ENCODE measurements at regions not wholly inside any gene's neighbourhood (a gene's known extent, or its start where the extent isn't known, plus 50 kb on each side); places are given as distances from the start of the nearest gene placed in this dataset.

DNA sequence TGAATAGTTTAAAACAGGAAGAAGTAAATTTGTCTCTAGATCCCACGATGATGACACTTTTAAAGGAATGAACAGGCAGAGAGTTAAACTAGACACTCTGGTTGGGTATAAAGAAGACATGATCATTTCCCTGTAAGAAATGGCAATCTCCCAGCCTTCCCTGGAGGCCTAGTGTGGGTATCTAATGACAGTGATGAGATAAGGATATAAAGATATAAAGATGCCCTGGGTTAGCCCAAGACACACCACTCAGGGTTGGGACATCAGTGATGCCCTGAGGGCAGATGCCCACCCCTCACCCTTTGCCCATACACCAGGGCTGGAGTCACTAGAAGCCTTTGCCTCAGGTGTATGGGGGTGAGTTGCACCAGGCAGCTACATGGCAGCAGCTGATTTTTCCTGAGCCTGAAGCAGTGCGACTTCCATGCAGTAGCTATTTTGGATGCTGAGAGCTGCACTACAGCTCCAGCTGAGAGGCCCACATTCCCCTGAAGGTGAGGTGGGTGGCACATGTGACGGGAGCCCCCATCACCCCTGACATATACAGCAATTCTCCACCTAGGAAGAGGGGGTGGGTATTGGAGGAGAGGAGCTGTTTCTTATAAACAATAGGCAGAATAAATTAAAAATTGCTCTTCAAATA is 177.5 kb downstream of the NDFIP2 start:
- TF ChIP-seq, protein P1, sequence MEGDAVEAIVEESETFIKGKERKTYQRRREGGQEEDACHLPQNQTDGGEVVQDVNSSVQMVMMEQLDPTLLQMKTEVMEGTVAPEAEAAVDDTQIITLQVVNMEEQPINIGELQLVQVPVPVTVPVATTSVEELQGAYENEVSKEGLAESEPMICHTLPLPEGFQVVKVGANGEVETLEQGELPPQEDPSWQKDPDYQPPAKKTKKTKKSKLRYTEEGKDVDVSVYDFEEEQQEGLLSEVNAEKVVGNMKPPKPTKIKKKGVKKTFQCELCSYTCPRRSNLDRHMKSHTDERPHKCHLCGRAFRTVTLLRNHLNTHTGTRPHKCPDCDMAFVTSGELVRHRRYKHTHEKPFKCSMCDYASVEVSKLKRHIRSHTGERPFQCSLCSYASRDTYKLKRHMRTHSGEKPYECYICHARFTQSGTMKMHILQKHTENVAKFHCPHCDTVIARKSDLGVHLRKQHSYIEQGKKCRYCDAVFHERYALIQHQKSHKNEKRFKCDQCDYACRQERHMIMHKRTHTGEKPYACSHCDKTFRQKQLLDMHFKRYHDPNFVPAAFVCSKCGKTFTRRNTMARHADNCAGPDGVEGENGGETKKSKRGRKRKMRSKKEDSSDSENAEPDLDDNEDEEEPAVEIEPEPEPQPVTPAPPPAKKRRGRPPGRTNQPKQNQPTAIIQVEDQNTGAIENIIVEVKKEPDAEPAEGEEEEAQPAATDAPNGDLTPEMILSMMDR (IDR thresholded peaks at IDR 0.05; ENCODE audit: low read depth, low read length) = no peak
- Histone ChIP-seq H3K36me3 (no peaks in the 10 kb centered on the region), H3K9me3 (ENCODE audit: severe bottlenecking) (no peaks in the 10 kb centered on the region), H3K27me3 (ENCODE audit: insufficient read depth, low read depth, severe bottlenecking) (no peaks in the 10 kb centered on the region), H3K27ac (no peak overlapping the region), H3K4me3 (ENCODE audit: low read depth, low read length) (no peak overlapping the region)
- no peak for DNase-seq

DNA sequence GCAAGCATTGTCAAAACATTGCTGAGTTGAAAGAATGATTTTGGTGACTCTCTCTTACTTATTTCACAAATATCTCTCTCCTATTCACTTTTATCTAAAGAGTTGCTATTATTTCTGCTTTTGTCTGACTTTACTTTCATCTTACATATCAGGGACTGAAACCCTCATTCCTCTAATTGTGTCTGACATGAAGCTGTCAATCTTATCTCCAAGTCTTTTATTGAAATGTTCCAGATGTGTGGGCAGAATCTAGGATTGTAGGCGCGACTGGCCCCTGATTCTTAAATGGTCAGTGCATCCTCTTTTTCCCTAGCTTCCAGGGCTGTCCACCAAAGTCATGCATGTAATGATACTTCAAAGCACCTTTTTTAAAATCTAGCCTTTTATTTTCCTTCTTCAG is 174.6 kb downstream of the NDFIP2 start:
- no peak for DNase-seq
- Histone ChIP-seq H3K9me3 (ENCODE audit: severe bottlenecking) (no peaks in the 10 kb centered on the region), H3K36me3 (no peaks in the 10 kb centered on the region), H3K27ac (no peak overlapping the region), H3K27me3 (ENCODE audit: insufficient read depth, low read depth, severe bottlenecking) (no peaks in the 10 kb centered on the region), H3K4me3 (ENCODE audit: low read depth, low read length) (no peak overlapping the region)
- TF ChIP-seq, protein P1 (IDR thresholded peaks at IDR 0.05; ENCODE audit: low read depth, low read length) = no peak

DNA sequence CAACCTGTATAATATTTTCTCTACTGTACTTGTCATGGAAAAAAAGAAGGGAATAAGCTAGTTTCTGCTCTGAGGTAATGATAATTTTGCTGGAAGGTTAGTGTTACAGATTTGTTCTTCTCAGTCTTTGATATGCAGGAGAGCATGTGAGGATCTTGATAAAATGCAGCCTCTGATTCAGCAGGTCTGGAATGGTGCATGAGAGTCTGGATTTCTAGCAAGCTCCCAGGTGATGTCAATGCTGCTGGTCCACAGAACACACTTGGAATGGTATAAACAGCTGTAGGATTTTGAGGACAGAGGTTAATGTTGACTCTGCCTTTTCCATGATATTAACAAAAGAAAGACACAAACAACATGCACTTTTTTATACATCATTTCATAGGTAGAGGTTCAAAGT is 173.6 kb downstream of the NDFIP2 start:
- no peaks in the 10 kb centered on the region for H3K9me3 ChIP-seq (ENCODE audit: severe bottlenecking)
- no peak for DNase-seq
- TF ChIP-seq, protein P1 (IDR thresholded peaks at IDR 0.05; ENCODE audit: low read depth, low read length) = no peak
- H3K4me3 ChIP-seq (ENCODE audit: low read depth, low read length) = no peak overlapping the region
- no peaks in the 10 kb centered on the region for H3K36me3 ChIP-seq
- H3K27me3 ChIP-seq (ENCODE audit: insufficient read depth, low read depth, severe bottlenecking) = no peaks in the 10 kb centered on the region
- no peak overlapping the region for H3K27ac ChIP-seq

DNA sequence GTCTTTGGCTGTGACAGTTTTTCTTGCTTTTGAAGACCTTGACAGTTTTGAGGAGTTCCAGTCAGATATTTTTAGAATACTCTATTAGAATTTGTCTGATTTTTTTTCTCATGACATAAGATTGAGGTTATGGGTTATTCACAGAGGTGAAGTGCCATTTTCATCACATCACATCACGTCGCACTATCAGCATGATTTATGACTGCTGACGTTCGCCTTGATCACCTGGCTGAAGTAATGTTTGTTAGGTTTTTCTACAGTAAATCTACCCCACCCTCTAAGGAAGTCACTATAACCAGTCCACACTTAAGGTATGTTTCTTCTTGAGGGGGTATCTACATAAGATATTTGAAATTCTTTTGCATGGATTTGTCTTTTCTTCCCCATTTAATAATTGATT is 169.7 kb downstream of the NDFIP2 start:
- no peaks in the 10 kb centered on the region for H3K36me3 ChIP-seq
- TF ChIP-seq, protein P1 (IDR thresholded peaks at IDR 0.05; ENCODE audit: low read depth, low read length) = no peak
- no peak for DNase-seq
- H3K4me3 ChIP-seq (ENCODE audit: low read depth, low read length) = no peak overlapping the region
- H3K27ac ChIP-seq = no peak overlapping the region
- H3K27me3 ChIP-seq (ENCODE audit: insufficient read depth, low read depth, severe bottlenecking) = no peaks in the 10 kb centered on the region
- H3K9me3 ChIP-seq (ENCODE audit: severe bottlenecking) = no peaks in the 10 kb centered on the region

DNA sequence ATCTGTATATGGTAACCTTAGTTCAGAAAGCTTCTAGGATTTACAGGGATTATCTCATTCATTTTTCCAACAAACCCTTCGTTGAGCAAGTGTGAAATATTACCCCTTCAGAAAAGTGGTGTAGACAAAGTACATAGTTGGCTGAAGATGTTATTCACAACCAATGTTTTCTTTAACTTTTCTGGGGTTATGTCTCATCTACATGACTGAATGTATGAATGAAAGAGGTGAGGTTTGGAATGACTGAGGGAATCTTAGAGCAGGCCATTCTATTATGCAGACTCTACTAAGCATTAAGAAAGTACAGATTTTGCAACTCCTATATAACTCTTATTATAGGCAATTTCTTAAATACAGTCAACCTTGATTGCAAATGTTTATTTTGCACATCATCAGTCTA is 167.2 kb downstream of the NDFIP2 start:
- TF ChIP-seq, protein P1 (IDR thresholded peaks at IDR 0.05; ENCODE audit: low read depth, low read length) = no peak
- Histone ChIP-seq H3K36me3 (no peaks in the 10 kb centered on the region), H3K27me3 (ENCODE audit: insufficient read depth, low read depth, severe bottlenecking) (no peaks in the 10 kb centered on the region), H3K9me3 (ENCODE audit: severe bottlenecking) (no peaks in the 10 kb centered on the region), H3K4me3 (ENCODE audit: low read depth, low read length) (no peak overlapping the region), H3K27ac (no peak overlapping the region)
- DNase-seq = no peak

DNA sequence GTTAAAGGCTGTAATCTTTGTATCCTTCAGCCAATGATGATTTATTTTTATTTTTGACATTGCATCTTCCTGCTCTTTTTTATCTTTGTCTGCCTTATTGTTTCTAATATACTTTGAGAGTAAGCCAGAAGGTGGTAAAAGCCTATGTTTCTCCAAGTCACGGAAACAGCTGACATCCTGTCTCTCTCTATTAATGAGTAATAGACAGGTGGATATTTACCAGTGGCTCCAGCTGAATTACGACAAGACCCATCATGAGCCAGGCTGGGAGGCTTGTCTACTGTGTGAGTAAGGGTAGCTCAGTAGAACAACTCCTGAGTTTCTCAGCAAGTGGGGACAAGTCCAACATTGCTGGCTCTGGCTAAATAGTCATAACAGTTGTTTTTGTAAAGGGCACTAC is 166.6 kb downstream of the NDFIP2 start:
- no peak overlapping the region for H3K27ac ChIP-seq
- H3K36me3 ChIP-seq = no peaks in the 10 kb centered on the region
- H3K27me3 ChIP-seq (ENCODE audit: insufficient read depth, low read depth, severe bottlenecking) = no peaks in the 10 kb centered on the region
- TF ChIP-seq, protein P1 (IDR thresholded peaks at IDR 0.05; ENCODE audit: low read depth, low read length) = no peak
- DNase-seq = no peak
- no peak overlapping the region for H3K4me3 ChIP-seq (ENCODE audit: low read depth, low read length)
- H3K9me3 ChIP-seq (ENCODE audit: severe bottlenecking) = no peaks in the 10 kb centered on the region
